NCI-H524 (cell line): ENCODE measurements at regions not wholly inside any gene's neighbourhood (a gene's known extent, or its start where the extent isn't known, plus 50 kb on each side); places are given as distances from the start of the nearest gene placed in this dataset.

Experiments
- DNase-seq, 2 experiments: peaks; one replicate each; lab custom pipeline; 2025; lab: John Stamatoyannopoulos, UW

- no peak for DNase-seq
Observed at GRCh38 chr6:16852671-16853070, 91.4 kb upstream of the ATXN1 start.

- DNase-seq = no peak
Observed at GRCh38 chr6:16851758-16852157, 90.5 kb upstream of the ATXN1 start.

- peak; percentile 66 to 87 for DNase-seq
Observed at GRCh38 chr6:16851044-16851540, 89.8 kb upstream of the ATXN1 start.

GRCh38 chr6:16850681-16851026 is 89.4 kb upstream of the ATXN1 start:
- no peak for DNase-seq

GRCh38 chr6:16849988-16850680 is 88.9 kb upstream of the ATXN1 start:
- DNase-seq = peak; percentile 68 to 78

GRCh38 chr6:16849280-16849987 is 88.2 kb upstream of the ATXN1 start:
- peak in 1 of 2 experiments; percentile 54 for DNase-seq

- no peak for DNase-seq
Observed at GRCh38 chr6:16846399-16846778, 85.1 kb upstream of the ATXN1 start.

GRCh38 chr6:16844183-16844582 is 82.9 kb upstream of the ATXN1 start:
- no peak for DNase-seq

GRCh38 chr6:16842676-16843075 is 81.4 kb upstream of the ATXN1 start:
- DNase-seq = no peak

- no peak for DNase-seq
Observed at GRCh38 chr6:16841241-16841640, 80.0 kb upstream of the ATXN1 start.

- no peak for DNase-seq
Observed at GRCh38 chr6:16840725-16841124, 79.5 kb upstream of the ATXN1 start.

GRCh38 chr6:16840291-16840690 is 79.0 kb upstream of the ATXN1 start:
- DNase-seq = no peak

GRCh38 chr6:16839631-16840179 is 78.4 kb upstream of the ATXN1 start:
- DNase-seq = no peak

- DNase-seq = no peak
Observed at GRCh38 chr6:16837217-16837972, 76.1 kb upstream of the ATXN1 start.

- DNase-seq = no peak
Observed at GRCh38 chr6:16836144-16836981, 75.1 kb upstream of the ATXN1 start.

- no peak for DNase-seq
Observed at GRCh38 chr6:16834242-16834641, 73.0 kb upstream of the ATXN1 start.

GRCh38 chr6:16832721-16833120 is 71.5 kb upstream of the ATXN1 start:
- DNase-seq = no peak

- no peak for DNase-seq
Observed at GRCh38 chr6:16832043-16832567, 70.8 kb upstream of the ATXN1 start.

- no peak for DNase-seq
Observed at GRCh38 chr6:16831136-16831535, 69.9 kb upstream of the ATXN1 start.

- no peak for DNase-seq
Observed at GRCh38 chr6:16828058-16828457, 66.8 kb upstream of the ATXN1 start.

- no peak for DNase-seq
Observed at GRCh38 chr6:16827627-16828026, 66.4 kb upstream of the ATXN1 start.
